HEK293 (cell line): ENCODE measurements at regions not wholly inside any gene's neighbourhood (a gene's known extent, or its start where the extent isn't known, plus 50 kb on each side); places are given as distances from the start of the nearest gene placed in this dataset.
"Not testable (repeated sequence)": the region's sequence is repeated elsewhere in the genome, so short reads cannot be mapped to it uniquely, and the experiment has no call there.

Source experiments
- CTCF ChIA-PET: fragments of 350-600 bp; formaldehyde crosslinking; extraction: SDS; loops from one replicate; lab custom pipeline; 2021; ENCODE audit warnings: antibody characterized with exemption; lab: Yijun Ruan, JAX
- POLR2A ChIA-PET: fragments of 300-600 bp; formaldehyde crosslinking; extraction: SDS; loops from one replicate; lab custom pipeline; 2020; ENCODE audit warnings: antibody characterized with exemption, inconsistent platforms; lab: Yijun Ruan, JAX
- H3K27ac ChIP-seq: fragments of 200-500 bp; sonication (Bioruptor generic); 2 replicates; pipeline ENCODE4 v1.5.1; 2014; ENCODE audit warnings: low read depth, low read length, control low read depth, inconsistent platforms; ENCODE audit errors: extremely low read depth
- H3K36me3 ChIP-seq, 2 experiments: fragments of 200-500 bp in 1 of 2; sonication (Bioruptor generic) in 1 of 2; 1 replicate in 1 of 2; 2 replicates in 1 of 2; pipeline ENCODE4 v1.5.1; 2014 to 2017; ENCODE audit warnings: inconsistent platforms in 2 of 2, low read length in 2 of 2; ENCODE audit not compliant: control insufficient read depth in 2 of 2, insufficient read depth in 1 of 2
- H3K4me1 ChIP-seq: fragments of 200-500 bp; sonication (Bioruptor generic); 2 replicates; pipeline ENCODE4 v1.5.1; 2014; ENCODE audit warnings: mild to moderate bottlenecking, low read length, inconsistent platforms; ENCODE audit not compliant: control insufficient read depth, insufficient read depth
- H3K4me3 ChIP-seq: 2 replicates; pipeline ENCODE4 v1.5.1; 2011; ENCODE audit warnings: low read depth, mild to moderate bottlenecking, control low read depth, low read length, moderate library complexity
- H3K9me3 ChIP-seq: fragments of 200-500 bp; sonication (Bioruptor generic); 2 replicates; pipeline ENCODE4 v1.5.1; 2014; ENCODE audit warnings: low read depth, low read length, inconsistent platforms; ENCODE audit not compliant: control insufficient read depth, insufficient read depth
- GLIS1 ChIP-seq: fragments of 450-650 bp; formaldehyde crosslinking; IDR thresholded peaks from 2 replicates; pipeline ENCODE4 v1.5.1; 2016; ENCODE audit warnings: missing biosample characterization, missing genetic modification characterization
- KLF1 ChIP-seq: fragments of 450-650 bp; formaldehyde crosslinking; IDR thresholded peaks from 2 replicates; pipeline ENCODE4 v1.5.1; 2016; ENCODE audit warnings: missing biosample characterization, missing genetic modification characterization
- MZF1 ChIP-seq: fragments of 450-650 bp; formaldehyde crosslinking; IDR thresholded peaks from 2 replicates; pipeline ENCODE4 v1.5.1; 2017; ENCODE audit warnings: missing biosample characterization, missing genetic modification characterization, borderline replicate concordance
- OSR2 ChIP-seq: fragments of 450-650 bp; formaldehyde crosslinking; IDR thresholded peaks from 2 replicates; pipeline ENCODE4 v1.5.1; 2016; ENCODE audit warnings: missing biosample characterization, missing genetic modification characterization
- SCRT1 ChIP-seq: fragments of 450-650 bp; formaldehyde crosslinking; IDR thresholded peaks from 2 replicates; pipeline ENCODE4 v1.5.1; 2016; ENCODE audit warnings: missing biosample characterization, missing genetic modification characterization, borderline replicate concordance
- SCRT2 ChIP-seq: fragments of 450-650 bp; formaldehyde crosslinking; IDR thresholded peaks from 2 replicates; pipeline ENCODE4 v1.5.1; 2016; ENCODE audit warnings: missing biosample characterization, missing genetic modification characterization
- WT1 ChIP-seq: fragments of 450-650 bp; formaldehyde crosslinking; IDR thresholded peaks from 2 replicates; pipeline ENCODE4 v1.5.1; 2016; ENCODE audit warnings: missing biosample characterization, missing genetic modification characterization
- ZFP41 ChIP-seq: fragments of 450-650 bp; formaldehyde crosslinking; IDR thresholded peaks from 2 replicates; pipeline ENCODE4 v1.5.1; 2016; ENCODE audit warnings: missing biosample characterization, missing genetic modification characterization, borderline replicate concordance
- ZNF132 ChIP-seq: fragments of 450-650 bp; formaldehyde crosslinking; IDR thresholded peaks from 2 replicates; pipeline ENCODE4 v1.5.1; 2017; ENCODE audit warnings: missing biosample characterization, missing genetic modification characterization, borderline replicate concordance
- ZNF133 ChIP-seq: fragments of 450-650 bp; formaldehyde crosslinking; IDR thresholded peaks from 2 replicates; pipeline ENCODE4 v1.5.1; 2016; ENCODE audit warnings: missing biosample characterization, missing genetic modification characterization
- ZNF174 ChIP-seq: fragments of 450-650 bp; formaldehyde crosslinking; IDR thresholded peaks from 2 replicates; pipeline ENCODE4 v1.5.0; 2017; ENCODE audit warnings: missing biosample characterization, mild to moderate bottlenecking, missing genetic modification characterization
- ZNF223 ChIP-seq: fragments of 450-650 bp; formaldehyde crosslinking; IDR thresholded peaks from 2 replicates; pipeline ENCODE4 v1.5.1; 2016; ENCODE audit warnings: missing biosample characterization, missing genetic modification characterization
- ZNF311 ChIP-seq: fragments of 450-650 bp; formaldehyde crosslinking; IDR thresholded peaks from 2 replicates; pipeline ENCODE4 v1.5.1; 2017; ENCODE audit warnings: missing biosample characterization, missing genetic modification characterization, borderline replicate concordance
- ZNF366 ChIP-seq: fragments of 450-650 bp; formaldehyde crosslinking; conservative IDR thresholded peaks from 2 replicates; pipeline ENCODE4 v1.5.1; 2016; ENCODE audit warnings: missing biosample characterization, missing genetic modification characterization
- ZNF416 ChIP-seq: fragments of 450-650 bp; formaldehyde crosslinking; IDR thresholded peaks from 2 replicates; pipeline ENCODE4 v1.5.1; 2016; ENCODE audit warnings: missing biosample characterization, missing genetic modification characterization
- ZNF433 ChIP-seq: fragments of 450-650 bp; formaldehyde crosslinking; IDR thresholded peaks from 2 replicates; pipeline ENCODE4 v1.5.1; 2016; ENCODE audit warnings: missing biosample characterization, missing genetic modification characterization, low read depth
- ZNF473 ChIP-seq: fragments of 450-650 bp; formaldehyde crosslinking; IDR thresholded peaks from 2 replicates; pipeline ENCODE4 v1.5.1; 2017; ENCODE audit warnings: missing biosample characterization, missing genetic modification characterization
- ZNF514 ChIP-seq: fragments of 450-650 bp; formaldehyde crosslinking; IDR thresholded peaks from 2 replicates; pipeline ENCODE4 v1.5.1; 2016; ENCODE audit warnings: missing biosample characterization, missing genetic modification characterization
- ZNF521 ChIP-seq: fragments of 450-650 bp; formaldehyde crosslinking; IDR thresholded peaks from 2 replicates; pipeline ENCODE4 v1.5.1; 2017; ENCODE audit warnings: missing biosample characterization, mild to moderate bottlenecking, missing genetic modification characterization
- ZNF544 ChIP-seq: fragments of 450-650 bp; formaldehyde crosslinking; IDR thresholded peaks from 2 replicates; pipeline ENCODE4 v1.5.0; 2017; ENCODE audit warnings: missing biosample characterization, missing genetic modification characterization
- ZNF837 ChIP-seq: fragments of 450-650 bp; formaldehyde crosslinking; IDR thresholded peaks from 2 replicates; pipeline ENCODE4 v1.5.1; 2016; ENCODE audit warnings: missing biosample characterization, missing genetic modification characterization
- ZNF843 ChIP-seq: fragments of 450-650 bp; formaldehyde crosslinking; IDR thresholded peaks from 2 replicates; pipeline ENCODE4 v1.5.1; 2016; ENCODE audit warnings: missing biosample characterization, missing genetic modification characterization
- TF ChIP-seq, protein P1 (sequence below): fragments of 450-650 bp; formaldehyde crosslinking; IDR thresholded peaks from 2 replicates; pipeline ENCODE4 v1.5.1; 2016; ENCODE audit warnings: missing biosample characterization, missing genetic modification characterization
- TF ChIP-seq, protein P2 (sequence below): fragments of 450-650 bp; formaldehyde crosslinking; IDR thresholded peaks from 2 replicates; pipeline ENCODE4 v1.5.1; 2016; ENCODE audit warnings: missing biosample characterization, missing genetic modification characterization, low read depth
- TF ChIP-seq, protein P3 (sequence below): fragments of 450-650 bp; formaldehyde crosslinking; IDR thresholded peaks from 2 replicates; pipeline ENCODE4 v1.5.1; 2017; ENCODE audit warnings: missing biosample characterization, missing genetic modification characterization
- TF ChIP-seq, protein P4 (sequence below): fragments of 450-650 bp; formaldehyde crosslinking; IDR thresholded peaks from 2 replicates; pipeline ENCODE4 v1.5.1; 2016; ENCODE audit warnings: missing biosample characterization, missing genetic modification characterization

DNA sequence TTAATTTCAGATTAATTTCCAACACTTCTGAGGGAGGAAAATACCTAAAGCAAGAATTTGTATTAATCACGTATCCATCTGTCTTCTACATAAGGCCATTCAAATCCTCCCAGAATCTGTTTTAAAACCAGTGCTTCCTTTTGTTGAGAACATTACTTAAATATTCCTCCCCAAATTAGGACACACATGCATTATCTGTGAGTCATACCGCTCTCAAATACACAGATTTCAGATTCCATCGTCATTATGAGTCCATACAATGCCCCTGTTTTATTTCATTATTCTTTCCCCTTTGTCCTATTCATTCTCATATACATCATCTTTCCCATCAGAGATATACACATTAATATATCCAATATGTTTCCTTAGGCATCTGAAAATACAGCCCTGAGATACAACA is 57.3 kb upstream of the PRSS12 start:
- H3K36me3 ChIP-seq, result no peaks in the 10 kb centered on the region
- no peak overlapping the region for H3K27ac ChIP-seq
- CTCF ChIA-PET, result no interaction called here
- no peaks in the 10 kb centered on the region for H3K4me1 ChIP-seq
- no peaks in the 10 kb centered on the region for H3K9me3 ChIP-seq
- H3K4me3 ChIP-seq, result no peak overlapping the region
- TF ChIP-seq ZNF311 (tag by site-specific recombination) (no peak), ZNF433 (tag by site-specific recombination) (no peak), ZNF132 (tag by site-specific recombination) (no peak), OSR2 (tag by site-specific recombination) (no peak), KLF1 (tag by site-specific recombination) (no peak), ZNF174 (tag by site-specific recombination) (no peak), ZNF416 (tag by site-specific recombination) (no peak), ZNF544 (tag by site-specific recombination) (no peak), WT1 (no peak), ZNF521 (tag by site-specific recombination) (no peak), GLIS1 (tag by site-specific recombination) (no peak), ZNF514 (tag by site-specific recombination) (no peak), ZNF133 (tag by site-specific recombination) (no peak), SCRT1 (tag by site-specific recombination) (no peak), ZNF837 (no peak), ZNF223 (tag by site-specific recombination) (no peak), ZNF473 (tag by site-specific recombination) (no peak)
- TF ChIP-seq, protein P1, sequence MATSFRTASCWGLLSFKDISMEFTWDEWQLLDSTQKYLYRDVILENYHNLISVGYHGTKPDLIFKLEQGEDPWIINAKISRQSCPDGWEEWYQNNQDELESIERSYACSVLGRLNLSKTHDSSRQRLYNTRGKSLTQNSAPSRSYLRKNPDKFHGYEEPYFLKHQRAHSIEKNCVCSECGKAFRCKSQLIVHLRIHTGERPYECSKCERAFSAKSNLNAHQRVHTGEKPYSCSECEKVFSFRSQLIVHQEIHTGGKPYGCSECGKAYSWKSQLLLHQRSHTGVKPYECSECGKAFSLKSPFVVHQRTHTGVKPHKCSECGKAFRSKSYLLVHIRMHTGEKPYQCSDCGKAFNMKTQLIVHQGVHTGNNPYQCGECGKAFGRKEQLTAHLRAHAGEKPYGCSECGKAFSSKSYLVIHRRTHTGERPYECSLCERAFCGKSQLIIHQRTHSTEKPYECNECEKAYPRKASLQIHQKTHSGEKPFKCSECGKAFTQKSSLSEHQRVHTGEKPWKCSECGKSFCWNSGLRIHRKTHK (tag by site-specific recombination), result no peak
- TF ChIP-seq, protein P2, sequence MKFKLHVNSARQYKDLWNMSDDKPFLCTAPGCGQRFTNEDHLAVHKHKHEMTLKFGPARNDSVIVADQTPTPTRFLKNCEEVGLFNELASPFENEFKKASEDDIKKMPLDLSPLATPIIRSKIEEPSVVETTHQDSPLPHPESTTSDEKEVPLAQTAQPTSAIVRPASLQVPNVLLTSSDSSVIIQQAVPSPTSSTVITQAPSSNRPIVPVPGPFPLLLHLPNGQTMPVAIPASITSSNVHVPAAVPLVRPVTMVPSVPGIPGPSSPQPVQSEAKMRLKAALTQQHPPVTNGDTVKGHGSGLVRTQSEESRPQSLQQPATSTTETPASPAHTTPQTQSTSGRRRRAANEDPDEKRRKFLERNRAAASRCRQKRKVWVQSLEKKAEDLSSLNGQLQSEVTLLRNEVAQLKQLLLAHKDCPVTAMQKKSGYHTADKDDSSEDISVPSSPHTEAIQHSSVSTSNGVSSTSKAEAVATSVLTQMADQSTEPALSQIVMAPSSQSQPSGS, result no peak
- POLR2A ChIA-PET, result no interaction called here

DNA sequence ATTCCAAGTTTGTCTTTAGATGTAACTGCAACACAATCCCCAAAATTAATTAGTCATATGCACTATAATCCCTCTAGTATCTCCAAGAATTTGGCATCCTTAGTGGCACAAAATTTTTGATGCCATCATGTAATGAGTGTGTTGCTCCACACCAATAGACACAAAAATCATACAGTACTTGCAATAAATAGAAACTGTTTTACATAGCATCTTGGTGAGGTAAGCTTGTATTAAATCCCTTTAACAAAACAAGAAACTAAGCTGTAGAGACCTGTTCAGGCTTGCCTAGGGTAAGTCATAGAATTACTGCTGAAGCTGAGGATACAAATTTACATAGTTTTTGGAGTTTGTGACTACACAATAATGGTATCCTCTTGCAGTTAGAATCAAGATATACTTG is 64.5 kb upstream of the PRSS12 start:
- no peak overlapping the region for H3K27ac ChIP-seq
- POLR2A ChIA-PET, result no interaction called here
- CTCF ChIA-PET, result no interaction called here

DNA sequence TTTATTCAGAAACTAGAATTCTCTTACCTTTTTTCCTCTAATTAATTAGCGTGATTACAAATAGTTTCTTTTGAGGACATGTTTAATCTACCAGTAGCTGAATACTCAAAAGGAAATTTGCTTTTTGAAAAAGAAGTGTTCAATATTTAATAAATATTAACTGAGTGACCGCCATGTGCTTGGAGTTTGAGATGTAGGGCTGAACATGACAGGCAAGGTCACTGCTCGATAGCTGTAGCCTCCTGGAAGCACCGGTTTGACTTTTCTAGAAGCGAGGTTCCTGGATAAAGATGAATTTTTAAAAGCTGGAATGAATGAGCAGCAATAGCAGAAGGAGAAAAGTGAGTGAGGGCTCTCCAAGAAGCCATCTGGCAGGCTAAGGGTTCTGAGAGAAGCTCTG is 65.0 kb upstream of the PRSS12 start:
- H3K4me1 ChIP-seq, H3K4me3 ChIP-seq, H3K9me3 ChIP-seq, CTCF ChIA-PET, H3K27ac ChIP-seq, H3K36me3 ChIP-seq, POLR2A ChIA-PET: not testable (repeated sequence)

More for the DNA sequence above, 64.5 kb upstream of the PRSS12 start:
- TF ChIP-seq ZNF366 (tag by site-specific recombination), result peak; percentile 70
- TF ChIP-seq ZNF843 (tag by site-specific recombination), result no peak
- TF ChIP-seq, protein P3, sequence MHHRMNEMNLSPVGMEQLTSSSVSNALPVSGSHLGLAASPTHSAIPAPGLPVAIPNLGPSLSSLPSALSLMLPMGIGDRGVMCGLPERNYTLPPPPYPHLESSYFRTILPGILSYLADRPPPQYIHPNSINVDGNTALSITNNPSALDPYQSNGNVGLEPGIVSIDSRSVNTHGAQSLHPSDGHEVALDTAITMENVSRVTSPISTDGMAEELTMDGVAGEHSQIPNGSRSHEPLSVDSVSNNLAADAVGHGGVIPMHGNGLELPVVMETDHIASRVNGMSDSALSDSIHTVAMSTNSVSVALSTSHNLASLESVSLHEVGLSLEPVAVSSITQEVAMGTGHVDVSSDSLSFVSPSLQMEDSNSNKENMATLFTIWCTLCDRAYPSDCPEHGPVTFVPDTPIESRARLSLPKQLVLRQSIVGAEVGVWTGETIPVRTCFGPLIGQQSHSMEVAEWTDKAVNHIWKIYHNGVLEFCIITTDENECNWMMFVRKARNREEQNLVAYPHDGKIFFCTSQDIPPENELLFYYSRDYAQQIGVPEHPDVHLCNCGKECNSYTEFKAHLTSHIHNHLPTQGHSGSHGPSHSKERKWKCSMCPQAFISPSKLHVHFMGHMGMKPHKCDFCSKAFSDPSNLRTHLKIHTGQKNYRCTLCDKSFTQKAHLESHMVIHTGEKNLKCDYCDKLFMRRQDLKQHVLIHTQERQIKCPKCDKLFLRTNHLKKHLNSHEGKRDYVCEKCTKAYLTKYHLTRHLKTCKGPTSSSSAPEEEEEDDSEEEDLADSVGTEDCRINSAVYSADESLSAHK (tag by site-specific recombination), result peak; percentile 52; the same call in 1 of the 2 replicates
- TF ChIP-seq ZFP41 (tag by site-specific recombination), result no peak
- TF ChIP-seq MZF1 (tag by site-specific recombination), result peak; percentile 48; the same call in 1 of the 2 replicates
- 0 out of 2 replicates have a peak, but pooled peaks have one; percentile 17 for TF ChIP-seq SCRT2
- TF ChIP-seq, protein P4, sequence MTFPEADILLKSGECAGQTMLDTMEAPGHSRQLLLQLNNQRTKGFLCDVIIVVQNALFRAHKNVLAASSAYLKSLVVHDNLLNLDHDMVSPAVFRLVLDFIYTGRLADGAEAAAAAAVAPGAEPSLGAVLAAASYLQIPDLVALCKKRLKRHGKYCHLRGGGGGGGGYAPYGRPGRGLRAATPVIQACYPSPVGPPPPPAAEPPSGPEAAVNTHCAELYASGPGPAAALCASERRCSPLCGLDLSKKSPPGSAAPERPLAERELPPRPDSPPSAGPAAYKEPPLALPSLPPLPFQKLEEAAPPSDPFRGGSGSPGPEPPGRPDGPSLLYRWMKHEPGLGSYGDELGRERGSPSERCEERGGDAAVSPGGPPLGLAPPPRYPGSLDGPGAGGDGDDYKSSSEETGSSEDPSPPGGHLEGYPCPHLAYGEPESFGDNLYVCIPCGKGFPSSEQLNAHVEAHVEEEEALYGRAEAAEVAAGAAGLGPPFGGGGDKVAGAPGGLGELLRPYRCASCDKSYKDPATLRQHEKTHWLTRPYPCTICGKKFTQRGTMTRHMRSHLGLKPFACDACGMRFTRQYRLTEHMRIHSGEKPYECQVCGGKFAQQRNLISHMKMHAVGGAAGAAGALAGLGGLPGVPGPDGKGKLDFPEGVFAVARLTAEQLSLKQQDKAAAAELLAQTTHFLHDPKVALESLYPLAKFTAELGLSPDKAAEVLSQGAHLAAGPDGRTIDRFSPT (tag by site-specific recombination), result peak; percentile 56; the same call in 1 of the 2 replicates
- no peak overlapping the region for H3K4me3 ChIP-seq
- H3K9me3 ChIP-seq, result no peaks in the 10 kb centered on the region
- no peaks in the 10 kb centered on the region for H3K36me3 ChIP-seq
- no peaks in the 10 kb centered on the region for H3K4me1 ChIP-seq
